ENCODE measurements at regions not wholly inside any gene's neighbourhood (a gene's known extent, or its start where the extent isn't known, plus 50 kb on each side); places are given as distances from the start of the nearest gene placed in this dataset.

- no peak overlapping the region for H3K27ac ChIP-seq (ENCODE audit: insufficient read depth, low read depth, low read length)
- TF ChIP-seq EZH2 (IDR thresholded peaks at IDR 0.05; ENCODE audit: borderline replicate concordance, low read depth, low read length, severe bottlenecking) (no peak), POLR2AphosphoS5 (IDR thresholded peaks at IDR 0.05; ENCODE audit: insufficient read depth, low read depth, low read length) (no peak), MAX (IDR thresholded peaks at IDR 0.05; ENCODE audit: insufficient read depth, insufficient read length) (no peak), POLR2A (IDR thresholded peaks at IDR 0.05; ENCODE audit: low read depth, low read length) (no peak), FOS (IDR thresholded peaks at IDR 0.05; ENCODE audit: borderline replicate concordance, insufficient read depth, low read length) (no peak), MYC (IDR thresholded peaks at IDR 0.05; ENCODE audit: low read depth, low read length) (no peak), JUN (IDR thresholded peaks at IDR 0.05; ENCODE audit: borderline replicate concordance, insufficient read depth, insufficient read length, low read depth) (no peak), GATA2 (IDR thresholded peaks at IDR 0.05; ENCODE audit: insufficient read depth, insufficient read length, low read depth, low read length) (no peak)
- TF ChIP-seq, protein P1, sequence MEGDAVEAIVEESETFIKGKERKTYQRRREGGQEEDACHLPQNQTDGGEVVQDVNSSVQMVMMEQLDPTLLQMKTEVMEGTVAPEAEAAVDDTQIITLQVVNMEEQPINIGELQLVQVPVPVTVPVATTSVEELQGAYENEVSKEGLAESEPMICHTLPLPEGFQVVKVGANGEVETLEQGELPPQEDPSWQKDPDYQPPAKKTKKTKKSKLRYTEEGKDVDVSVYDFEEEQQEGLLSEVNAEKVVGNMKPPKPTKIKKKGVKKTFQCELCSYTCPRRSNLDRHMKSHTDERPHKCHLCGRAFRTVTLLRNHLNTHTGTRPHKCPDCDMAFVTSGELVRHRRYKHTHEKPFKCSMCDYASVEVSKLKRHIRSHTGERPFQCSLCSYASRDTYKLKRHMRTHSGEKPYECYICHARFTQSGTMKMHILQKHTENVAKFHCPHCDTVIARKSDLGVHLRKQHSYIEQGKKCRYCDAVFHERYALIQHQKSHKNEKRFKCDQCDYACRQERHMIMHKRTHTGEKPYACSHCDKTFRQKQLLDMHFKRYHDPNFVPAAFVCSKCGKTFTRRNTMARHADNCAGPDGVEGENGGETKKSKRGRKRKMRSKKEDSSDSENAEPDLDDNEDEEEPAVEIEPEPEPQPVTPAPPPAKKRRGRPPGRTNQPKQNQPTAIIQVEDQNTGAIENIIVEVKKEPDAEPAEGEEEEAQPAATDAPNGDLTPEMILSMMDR (IDR thresholded peaks at IDR 0.05; ENCODE audit: extremely low read depth in 1 of 2, insufficient read depth in 1 of 2, low read depth in 1 of 2, low read length in 2 of 2): no peak
- FAIRE-seq: no peak
- H3K9ac ChIP-seq (replicated peaks; ENCODE audit: extremely low read depth, insufficient read depth, low read length): no peak overlapping the region
- intact Hi-C loops (cut with micrococcal nuclease) (no loop called here), dilution Hi-C loops (cut with MboI; ENCODE audit: extremely low pct_ligation_motif_present, low sequenced_read_pairs) (no loop called here)
- no peaks in the 10 kb centered on the region for H4K20me1 ChIP-seq (replicated peaks; ENCODE audit: control insufficient read depth, extremely low read depth, insufficient read depth, low read length)
- H3K9me1 ChIP-seq (replicated peaks; ENCODE audit: control insufficient read depth, extremely low read depth, insufficient read depth, low read length): no peaks in the 10 kb centered on the region
- ChIA-PET POLR2A (no interaction called here), CTCF (no interaction called here)
- H3K4me1 ChIP-seq (ENCODE audit: control insufficient read depth, extremely low read depth, insufficient read depth, low read length): peaks cover 2% of the 10 kb centered on the region
- H3K4me2 ChIP-seq (ENCODE audit: insufficient read depth, low read length): no peak overlapping the region
- DNase-seq (ENCODE audit: low read depth, low spot score): no peak
- H3K4me3 ChIP-seq (replicated peaks in 1 of 3; ENCODE audit: insufficient read depth in 1 of 3, low read depth in 1 of 3, low read length in 3 of 3): no peak overlapping the region
- H3K79me2 ChIP-seq (ENCODE audit: control insufficient read depth, insufficient read depth, low read length): no peaks in the 10 kb centered on the region
- no peaks in the 10 kb centered on the region for H3K9me3 ChIP-seq (replicated peaks; ENCODE audit: control insufficient read depth, insufficient read depth, low read length)
- H3K36me3 ChIP-seq (ENCODE audit: control insufficient read depth in 2 of 2, extremely low read depth in 1 of 2, insufficient read depth in 2 of 2, low read length in 2 of 2): no peaks in the 10 kb centered on the region
- no peaks in the 10 kb centered on the region for H3K27me3 ChIP-seq (ENCODE audit: control insufficient read depth in 2 of 2, insufficient read depth in 2 of 2, low read length in 2 of 2)
- no TSS peak for BruUV-seq (replicated peaks)
- H2AFZ ChIP-seq (ENCODE audit: low read depth, low read length): no peak overlapping the region
Observed at GRCh38 chr4:165716472-165716871, 156.6 kb upstream of the TLL1 start.
